ENCODE measurements at regions not wholly inside any gene's neighbourhood (a gene's known extent, or its start where the extent isn't known, plus 50 kb on each side); places are given as distances from the start of the nearest gene placed in this dataset.
A peak's percentile ranks its signal among the peaks of the same experiment; 100 is the strongest.

DNA sequence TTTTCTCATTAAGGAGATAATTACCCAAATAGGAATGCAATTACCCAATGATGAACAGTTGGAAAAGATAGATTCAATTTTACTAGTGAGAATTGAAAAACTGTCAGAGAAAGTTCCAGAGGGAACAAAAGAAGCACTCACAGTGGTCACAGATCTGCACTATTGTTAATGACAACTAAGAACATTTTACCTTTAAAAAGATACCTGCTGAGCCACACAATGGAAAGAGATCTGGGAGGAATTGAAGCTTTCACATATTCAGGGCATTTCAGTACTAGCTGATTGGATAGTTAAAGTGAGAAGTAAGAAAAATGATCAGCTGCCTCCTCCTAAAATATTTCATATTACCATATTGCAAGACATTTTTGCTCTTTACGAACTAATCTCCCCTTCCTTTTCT, 1822.2 kb downstream of the STIM2 start:
- TF ChIP-seq, protein P1, sequence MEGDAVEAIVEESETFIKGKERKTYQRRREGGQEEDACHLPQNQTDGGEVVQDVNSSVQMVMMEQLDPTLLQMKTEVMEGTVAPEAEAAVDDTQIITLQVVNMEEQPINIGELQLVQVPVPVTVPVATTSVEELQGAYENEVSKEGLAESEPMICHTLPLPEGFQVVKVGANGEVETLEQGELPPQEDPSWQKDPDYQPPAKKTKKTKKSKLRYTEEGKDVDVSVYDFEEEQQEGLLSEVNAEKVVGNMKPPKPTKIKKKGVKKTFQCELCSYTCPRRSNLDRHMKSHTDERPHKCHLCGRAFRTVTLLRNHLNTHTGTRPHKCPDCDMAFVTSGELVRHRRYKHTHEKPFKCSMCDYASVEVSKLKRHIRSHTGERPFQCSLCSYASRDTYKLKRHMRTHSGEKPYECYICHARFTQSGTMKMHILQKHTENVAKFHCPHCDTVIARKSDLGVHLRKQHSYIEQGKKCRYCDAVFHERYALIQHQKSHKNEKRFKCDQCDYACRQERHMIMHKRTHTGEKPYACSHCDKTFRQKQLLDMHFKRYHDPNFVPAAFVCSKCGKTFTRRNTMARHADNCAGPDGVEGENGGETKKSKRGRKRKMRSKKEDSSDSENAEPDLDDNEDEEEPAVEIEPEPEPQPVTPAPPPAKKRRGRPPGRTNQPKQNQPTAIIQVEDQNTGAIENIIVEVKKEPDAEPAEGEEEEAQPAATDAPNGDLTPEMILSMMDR (IDR thresholded peaks at IDR 0.05; ENCODE audit: insufficient read depth, low read length): no peak
- no peak for DNase-seq (ENCODE audit: low read depth)

DNA sequence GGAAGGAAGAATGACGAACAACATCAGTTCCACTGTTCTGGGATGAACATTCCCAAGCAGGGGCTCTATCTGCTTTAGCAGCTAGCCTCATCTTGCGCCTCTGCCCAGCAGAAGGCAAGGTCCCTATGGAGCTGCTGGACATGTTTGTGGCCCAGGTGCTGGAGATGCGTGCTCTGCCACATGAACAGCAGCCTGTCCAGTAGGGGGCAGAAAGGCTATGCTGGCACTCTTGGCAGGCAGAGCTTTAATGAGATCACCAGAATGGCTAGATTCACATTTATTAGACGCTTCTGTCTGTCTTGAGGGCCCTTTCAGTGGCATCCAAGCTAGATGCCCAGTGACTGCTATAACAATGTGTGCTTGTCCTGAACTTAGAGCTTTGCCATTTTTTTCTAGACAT, 1826.0 kb downstream of the STIM2 start:
- H3K4me3 ChIP-seq (ENCODE audit: low read depth, low read length): no peak overlapping the region
- peak; percentile 30 for DNase-seq (ENCODE audit: low read depth)
- TF ChIP-seq, protein P1 (IDR thresholded peaks at IDR 0.05; ENCODE audit: insufficient read depth, low read length): peak; percentile 51

More for the DNA sequence above, 1822.2 kb downstream of the STIM2 start:
- no peak overlapping the region for H3K4me3 ChIP-seq (ENCODE audit: low read depth, low read length)

DNA sequence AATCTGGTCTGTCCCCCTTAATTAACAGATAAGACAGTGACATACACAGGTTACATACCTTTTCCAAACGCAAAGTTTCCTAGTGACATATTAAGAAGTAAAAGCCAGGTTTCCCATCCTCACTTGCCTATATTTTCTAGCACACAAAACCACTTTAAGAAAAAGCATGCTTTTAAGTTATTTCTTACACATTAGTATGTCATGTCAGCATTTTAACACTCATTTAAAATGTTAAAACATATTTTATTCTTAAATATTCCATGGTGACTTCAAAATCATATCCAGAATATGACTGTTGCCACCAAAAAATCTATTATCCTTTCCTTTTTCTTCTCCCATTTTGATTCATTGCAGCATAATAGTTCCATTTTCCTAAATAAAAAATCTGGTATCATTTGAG, 1830.2 kb downstream of the STIM2 start:
- TF ChIP-seq, protein P1 (IDR thresholded peaks at IDR 0.05; ENCODE audit: insufficient read depth, low read length): no peak

DNA sequence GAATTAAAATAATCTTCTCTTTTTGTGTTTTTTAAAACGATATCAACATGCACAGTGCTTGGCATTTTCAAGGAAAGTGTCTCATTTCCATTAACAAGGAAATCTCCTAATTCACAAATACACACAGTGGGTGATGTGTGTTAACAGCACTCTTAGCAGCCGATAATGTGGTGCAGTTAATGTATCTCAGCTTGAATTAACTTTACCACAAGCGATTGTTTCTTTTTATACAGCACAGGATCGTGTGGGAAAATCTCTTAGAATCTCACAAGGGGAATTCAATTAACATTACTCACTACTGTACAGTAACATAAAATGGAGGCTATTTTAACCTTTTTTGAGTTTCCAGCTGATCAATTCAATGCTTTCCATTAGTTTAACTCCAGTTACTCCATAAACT, 1841.9 kb downstream of the STIM2 start:
- no peak overlapping the region for H3K4me3 ChIP-seq (ENCODE audit: low read depth, low read length)
- TF ChIP-seq, protein P1 (IDR thresholded peaks at IDR 0.05; ENCODE audit: insufficient read depth, low read length): no peak
- no peak for DNase-seq (ENCODE audit: low read depth)

More for the DNA sequence above, 1830.2 kb downstream of the STIM2 start:
- no peak for DNase-seq (ENCODE audit: low read depth)
- no peak overlapping the region for H3K4me3 ChIP-seq (ENCODE audit: low read depth, low read length)

DNA sequence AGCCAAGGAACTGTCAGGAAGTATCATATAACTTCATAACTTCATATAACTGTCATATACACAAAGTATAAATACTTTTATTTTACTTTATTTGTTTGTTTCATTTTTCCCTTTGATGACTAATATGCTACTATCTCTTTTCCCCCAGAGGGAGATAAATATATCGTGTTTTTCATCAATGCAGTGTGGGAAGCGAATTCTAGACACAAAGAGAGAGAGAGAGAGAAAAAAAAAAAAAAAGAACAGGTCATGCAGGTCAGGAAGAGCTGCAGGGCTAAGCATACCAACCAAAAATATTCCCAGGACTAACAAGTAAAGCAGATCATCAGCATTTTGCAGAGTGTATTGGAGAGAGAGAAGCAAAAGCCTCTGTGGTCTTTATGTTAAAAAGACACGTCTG, 1849.2 kb downstream of the STIM2 start:
- TF ChIP-seq, protein P1 (IDR thresholded peaks at IDR 0.05; ENCODE audit: insufficient read depth, low read length): no peak
- no peak for DNase-seq (ENCODE audit: low read depth)
- no peak overlapping the region for H3K4me3 ChIP-seq (ENCODE audit: low read depth, low read length)

DNA sequence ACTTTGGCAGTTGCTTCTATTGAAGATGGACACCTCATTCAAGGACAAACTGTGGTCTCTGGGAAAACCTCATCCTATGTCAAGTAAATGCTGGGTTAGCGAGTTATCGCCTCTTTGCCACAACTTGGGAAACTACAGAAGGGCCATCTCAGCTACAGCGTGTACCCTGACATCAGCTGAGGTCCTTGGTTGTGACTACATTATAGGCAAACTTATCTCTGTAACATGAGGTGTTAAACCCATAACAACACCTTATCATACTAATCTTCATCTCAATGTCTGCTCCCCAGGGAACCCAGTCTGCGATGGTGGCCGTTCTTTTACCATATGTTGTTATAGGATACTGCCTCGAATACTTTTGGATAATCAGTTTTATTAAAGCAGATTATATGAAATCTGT, 1862.7 kb downstream of the STIM2 start:
- no peak overlapping the region for H3K4me3 ChIP-seq (ENCODE audit: low read depth, low read length)
- TF ChIP-seq, protein P1 (IDR thresholded peaks at IDR 0.05; ENCODE audit: insufficient read depth, low read length): no peak
- no peak for DNase-seq (ENCODE audit: low read depth)

DNA sequence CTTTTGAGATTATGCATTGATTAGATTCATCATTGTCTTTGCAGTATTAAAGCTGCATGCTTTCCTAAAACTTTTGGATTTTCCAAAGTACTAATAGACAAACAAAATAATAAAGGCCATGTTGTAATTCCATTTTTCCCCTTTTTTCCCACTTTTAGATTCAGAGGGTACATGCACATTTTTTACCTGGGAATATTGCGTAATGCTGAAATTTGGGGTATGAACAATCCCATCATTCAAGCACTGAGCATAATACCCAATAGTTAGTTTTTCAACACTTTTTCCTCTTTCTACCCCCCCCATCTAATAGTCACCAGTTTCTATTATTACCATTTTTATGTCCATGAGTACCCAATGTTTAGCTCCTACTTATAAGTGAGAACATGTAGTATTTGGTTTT, 1863.6 kb downstream of the STIM2 start:
- DNase-seq (ENCODE audit: low read depth): no peak
- TF ChIP-seq, protein P1 (IDR thresholded peaks at IDR 0.05; ENCODE audit: insufficient read depth, low read length): no peak
- no peak overlapping the region for H3K4me3 ChIP-seq (ENCODE audit: low read depth, low read length)

Measured in fibroblast of the aortic adventitia (primary cell).